ENCODE measurements at regions not wholly inside any gene's neighbourhood (a gene's known extent, or its start where the extent isn't known, plus 50 kb on each side); places are given as distances from the start of the nearest gene placed in this dataset.

DNA sequence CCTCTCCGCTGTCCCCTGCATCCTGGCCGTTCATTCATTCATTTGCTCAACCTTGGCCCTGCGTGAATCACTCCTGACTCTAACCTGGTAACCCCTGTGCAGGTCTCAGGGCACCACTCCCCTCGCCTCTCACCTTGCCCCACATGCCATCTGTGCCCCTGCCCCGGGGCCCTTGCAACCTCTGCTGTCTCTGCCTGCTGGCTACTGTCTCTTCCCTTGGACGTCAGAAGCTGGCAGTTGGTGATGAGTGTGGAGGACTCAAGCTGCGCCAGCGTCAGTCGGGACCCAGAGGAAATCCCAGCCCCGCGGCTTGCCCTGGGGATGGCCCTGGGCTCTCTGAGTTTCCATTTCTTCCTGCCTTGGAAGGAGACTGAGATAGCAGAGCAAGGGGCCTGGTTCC is 154.9 kb downstream of the OLFM1 start:
- H3K9me3 ChIP-seq: no peaks in the 10 kb centered on the region
- no peak for DNase-seq
- whole genome bisulfite sequencing, 2 donors: 82 to 91% methylated on average over 9 to 11 of the region's 11 CpGs
- intact Hi-C loops (cut with DNase I; ENCODE audit: low total_unique reads): no loop called here
- no peak overlapping the region for H3K4me3 ChIP-seq
- H3K4me1 ChIP-seq: no peaks in the 10 kb centered on the region
- H3K27ac ChIP-seq: no peak overlapping the region
- no peaks in the 10 kb centered on the region for H3K27me3 ChIP-seq
- TF ChIP-seq, protein P1, sequence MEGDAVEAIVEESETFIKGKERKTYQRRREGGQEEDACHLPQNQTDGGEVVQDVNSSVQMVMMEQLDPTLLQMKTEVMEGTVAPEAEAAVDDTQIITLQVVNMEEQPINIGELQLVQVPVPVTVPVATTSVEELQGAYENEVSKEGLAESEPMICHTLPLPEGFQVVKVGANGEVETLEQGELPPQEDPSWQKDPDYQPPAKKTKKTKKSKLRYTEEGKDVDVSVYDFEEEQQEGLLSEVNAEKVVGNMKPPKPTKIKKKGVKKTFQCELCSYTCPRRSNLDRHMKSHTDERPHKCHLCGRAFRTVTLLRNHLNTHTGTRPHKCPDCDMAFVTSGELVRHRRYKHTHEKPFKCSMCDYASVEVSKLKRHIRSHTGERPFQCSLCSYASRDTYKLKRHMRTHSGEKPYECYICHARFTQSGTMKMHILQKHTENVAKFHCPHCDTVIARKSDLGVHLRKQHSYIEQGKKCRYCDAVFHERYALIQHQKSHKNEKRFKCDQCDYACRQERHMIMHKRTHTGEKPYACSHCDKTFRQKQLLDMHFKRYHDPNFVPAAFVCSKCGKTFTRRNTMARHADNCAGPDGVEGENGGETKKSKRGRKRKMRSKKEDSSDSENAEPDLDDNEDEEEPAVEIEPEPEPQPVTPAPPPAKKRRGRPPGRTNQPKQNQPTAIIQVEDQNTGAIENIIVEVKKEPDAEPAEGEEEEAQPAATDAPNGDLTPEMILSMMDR (IDR thresholded peaks at IDR 0.05): no peak
- no peak for TF ChIP-seq POLR2A (IDR thresholded peaks at IDR 0.05)
- H3K36me3 ChIP-seq (ENCODE audit: low read depth, missing control alignments): no peaks in the 10 kb centered on the region

DNA sequence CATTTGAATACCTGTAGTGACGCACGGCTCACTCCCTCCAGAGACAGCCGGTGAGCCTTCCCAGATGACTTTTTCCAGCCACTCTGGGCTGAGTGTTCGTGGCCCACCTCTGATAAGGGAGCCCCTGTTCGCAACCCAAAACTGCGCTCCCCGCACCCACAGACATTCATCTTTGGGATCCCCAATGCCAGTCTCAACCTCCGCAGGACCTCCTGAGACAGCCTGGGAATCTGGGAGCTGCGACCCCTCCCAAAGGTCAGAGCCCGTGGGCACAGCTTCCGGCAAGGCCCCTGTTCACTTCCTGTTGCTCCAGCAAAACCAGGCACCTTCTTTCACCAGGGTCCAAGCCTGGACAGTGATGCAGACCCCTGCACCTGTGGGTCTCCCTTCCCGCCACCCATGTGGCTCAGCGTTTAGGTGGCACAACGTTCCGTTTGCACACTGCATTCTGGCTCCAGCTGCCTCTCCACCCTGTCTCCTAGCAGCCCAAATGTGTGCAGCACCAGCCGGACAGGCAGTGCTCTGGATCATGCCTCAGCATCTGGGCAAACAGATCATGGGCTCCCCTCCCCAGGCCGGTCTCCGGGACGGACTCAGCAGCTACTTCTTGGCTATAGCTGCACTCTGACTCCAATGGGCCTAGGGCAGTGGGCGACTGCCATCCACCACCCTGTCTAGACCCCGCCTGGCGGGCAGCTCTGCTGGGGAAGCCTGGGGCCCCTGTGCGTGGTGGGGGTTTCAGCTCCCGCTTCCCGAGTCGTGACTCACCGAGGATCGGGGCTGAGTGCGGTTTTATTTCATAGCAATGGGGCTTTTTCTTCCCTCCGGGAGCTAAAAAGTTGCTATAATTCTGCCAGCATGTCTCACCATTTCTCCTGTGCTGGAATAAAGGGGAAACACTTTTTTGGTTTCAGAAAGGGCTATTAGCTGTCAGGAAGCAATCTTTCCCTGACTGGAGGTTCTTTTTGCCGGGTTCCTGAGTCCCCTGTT is 156.0 kb downstream of the OLFM1 start:
- TF ChIP-seq POLR2A (IDR thresholded peaks at IDR 0.05): no peak
- TF ChIP-seq, protein P1 (IDR thresholded peaks at IDR 0.05): no peak
- WGBS, 2 donors: 86 to 89% methylated on average over 26 to 30 of the region's 31 CpGs
- intact Hi-C loops (cut with DNase I; ENCODE audit: low total_unique reads): no loop called here
- H3K27ac ChIP-seq: no peak overlapping the region
- no peak overlapping the region for H3K4me3 ChIP-seq
- no peaks in the 10 kb centered on the region for H3K27me3 ChIP-seq
- no peaks in the 10 kb centered on the region for H3K4me1 ChIP-seq
- no peaks in the 10 kb centered on the region for H3K36me3 ChIP-seq (ENCODE audit: low read depth, missing control alignments)
- DNase-seq: no peak
- H3K9me3 ChIP-seq: no peaks in the 10 kb centered on the region

DNA sequence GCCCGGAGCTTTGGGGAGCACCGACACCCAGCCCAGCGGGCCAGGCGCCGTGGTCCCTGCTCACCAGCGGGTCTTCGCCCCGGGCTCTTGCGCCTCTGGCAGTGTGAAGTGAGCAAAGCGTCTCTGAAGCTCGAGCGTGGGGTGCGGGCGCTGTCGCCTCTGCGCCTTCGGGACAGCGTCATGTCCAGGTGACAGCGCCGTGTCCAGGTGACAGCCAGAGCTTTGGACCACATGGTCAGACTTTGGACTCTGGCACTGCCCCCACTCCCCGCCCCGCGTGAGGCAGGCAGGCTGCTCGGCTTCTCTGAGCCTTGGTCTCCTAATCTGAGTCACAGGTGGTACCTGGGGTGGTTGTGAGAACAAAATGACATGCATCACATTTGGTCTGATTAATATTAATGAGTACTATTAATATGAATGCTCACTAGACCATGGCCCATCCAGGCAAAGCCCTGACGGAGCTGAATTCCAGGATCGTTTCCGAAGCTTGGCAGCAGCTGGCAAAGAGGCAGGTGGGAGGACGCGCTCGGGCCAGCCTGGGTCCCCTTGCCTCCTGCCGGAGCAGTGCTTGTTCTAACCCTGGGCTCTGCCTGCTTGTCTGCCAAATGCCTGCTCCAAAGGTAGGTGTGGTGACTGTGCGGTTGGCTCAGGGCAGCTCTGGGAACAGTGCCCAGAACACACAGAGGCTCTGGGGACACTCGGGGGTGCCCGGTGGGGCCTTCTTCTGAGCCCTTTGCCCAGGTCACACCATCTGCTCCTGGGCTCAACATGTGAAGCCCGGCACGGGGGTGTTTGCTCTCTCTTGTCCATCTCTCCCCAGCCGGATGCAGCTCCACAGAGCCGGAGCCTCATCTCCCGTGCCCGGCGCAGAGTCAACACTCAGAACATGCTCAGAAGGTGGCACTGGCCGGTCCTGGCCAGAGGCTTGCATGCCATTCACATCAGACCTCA is 157.1 kb downstream of the OLFM1 start:
- TF ChIP-seq, protein P1 (IDR thresholded peaks at IDR 0.05): no peak
- no peak for TF ChIP-seq POLR2A (IDR thresholded peaks at IDR 0.05)
- Histone ChIP-seq H3K4me3 (no peak overlapping the region), H3K4me1 (no peaks in the 10 kb centered on the region), H3K36me3 (ENCODE audit: low read depth, missing control alignments) (no peaks in the 10 kb centered on the region), H3K9me3 (no peaks in the 10 kb centered on the region), H3K27me3 (no peaks in the 10 kb centered on the region), H3K27ac (no peak overlapping the region)
- intact Hi-C loops (cut with DNase I; ENCODE audit: low total_unique reads): no loop called here
- DNase-seq: no peak
- 87% methylated on average over 14 to 31 of the region's 42 CpGs for WGBS, 2 donors

GRCh38 chr9:135245482-135246247 is 158.2 kb downstream of the OLFM1 start:
- H3K36me3 ChIP-seq (ENCODE audit: low read depth, missing control alignments): no peaks in the 10 kb centered on the region
- intact Hi-C loops (cut with DNase I; ENCODE audit: low total_unique reads): no loop called here
- H3K4me3 ChIP-seq: no peak overlapping the region
- 95% methylated on average over 16 to 22 of the region's 22 CpGs for WGBS, 2 donors
- H3K9me3 ChIP-seq: no peaks in the 10 kb centered on the region
- TF ChIP-seq POLR2A (IDR thresholded peaks at IDR 0.05): no peak
- DNase-seq: no peak
- H3K27me3 ChIP-seq: no peaks in the 10 kb centered on the region
- no peak overlapping the region for H3K27ac ChIP-seq
- no peaks in the 10 kb centered on the region for H3K4me1 ChIP-seq
